ENCODE measurements at regions not wholly inside any gene's neighbourhood (a gene's known extent, or its start where the extent isn't known, plus 50 kb on each side); places are given as distances from the start of the nearest gene placed in this dataset.

GRCh38 chr4:64777286-64777685, 368.0 kb upstream of the TECRL start:
- TF ChIP-seq CTCF (IDR thresholded peaks at IDR 0.05) (no peak), ZFX (IDR thresholded peaks at IDR 0.05; ENCODE audit: borderline replicate concordance) (no peak)

All from 22Rv1 (cell line).